Activated CD4-positive, CD25-positive, alpha-beta regulatory T cell (primary cell): ENCODE measurements at regions not wholly inside any gene's neighbourhood (a gene's known extent, or its start where the extent isn't known, plus 50 kb on each side); places are given as distances from the start of the nearest gene placed in this dataset.

ENCODE experiments used
- DNase-seq, 4 experiments: peaks; one replicate each; lab custom pipeline; 2025; lab: John Stamatoyannopoulos, UW

DNA sequence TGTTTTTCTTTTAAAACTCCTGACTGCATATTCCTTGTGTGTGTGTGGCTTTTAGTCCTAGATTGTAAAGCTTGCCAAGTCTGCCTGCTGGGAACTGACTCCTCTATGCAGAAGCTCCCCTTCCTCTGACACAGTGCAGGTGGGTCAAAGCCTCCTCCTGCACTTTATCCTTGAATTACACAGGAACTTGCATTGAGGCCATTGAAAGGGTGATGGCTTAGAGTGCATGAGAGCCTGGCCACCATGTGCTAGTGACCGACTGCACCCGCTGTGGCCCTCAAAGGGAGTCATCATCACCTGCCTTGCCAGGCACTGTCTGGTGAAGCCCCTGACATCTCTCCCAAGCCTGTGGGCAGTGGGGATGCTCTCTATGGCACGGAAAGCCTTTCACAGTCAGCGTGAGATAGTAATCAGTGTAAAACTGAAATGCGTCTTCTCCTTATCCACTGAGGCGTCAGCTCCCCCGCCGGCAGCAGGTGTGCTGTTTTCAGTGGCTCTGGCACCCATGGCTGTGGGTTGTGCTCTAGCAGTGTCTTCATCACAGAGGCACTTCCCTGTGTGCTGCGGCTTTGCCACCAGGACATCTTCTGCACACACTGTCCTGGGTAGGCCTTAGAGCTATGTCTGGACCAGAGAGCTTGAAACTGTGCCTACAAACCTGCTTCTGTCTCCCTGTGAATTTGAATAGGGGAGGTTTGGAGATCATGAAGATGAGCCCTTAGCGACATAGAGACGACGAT, 87.9 kb downstream of the THBS2 start:
- no peak for DNase-seq

- no peak for DNase-seq
Measured at GRCh38 chr6:169164986-169165385, 88.7 kb downstream of the THBS2 start.

DNA sequence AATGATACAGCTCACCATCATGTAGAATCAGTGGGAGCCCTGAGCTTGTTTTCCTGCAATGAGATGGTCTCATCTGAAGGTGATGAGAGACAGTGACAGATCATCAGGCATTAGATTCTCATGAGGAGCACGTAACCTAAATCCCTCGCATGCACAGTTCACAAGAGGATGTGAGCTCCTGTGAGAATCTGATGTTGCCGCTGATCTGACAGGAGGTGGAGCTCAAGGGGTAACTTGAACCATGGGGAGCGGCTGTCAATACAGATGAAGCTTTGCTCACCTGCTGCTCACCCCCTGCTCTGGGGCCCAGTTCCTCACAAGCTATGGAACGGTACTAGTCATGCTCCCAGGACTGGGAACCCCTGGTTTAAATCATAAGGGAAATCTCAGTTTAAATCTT, 89.2 kb downstream of the THBS2 start:
- DNase-seq, result no peak

DNA sequence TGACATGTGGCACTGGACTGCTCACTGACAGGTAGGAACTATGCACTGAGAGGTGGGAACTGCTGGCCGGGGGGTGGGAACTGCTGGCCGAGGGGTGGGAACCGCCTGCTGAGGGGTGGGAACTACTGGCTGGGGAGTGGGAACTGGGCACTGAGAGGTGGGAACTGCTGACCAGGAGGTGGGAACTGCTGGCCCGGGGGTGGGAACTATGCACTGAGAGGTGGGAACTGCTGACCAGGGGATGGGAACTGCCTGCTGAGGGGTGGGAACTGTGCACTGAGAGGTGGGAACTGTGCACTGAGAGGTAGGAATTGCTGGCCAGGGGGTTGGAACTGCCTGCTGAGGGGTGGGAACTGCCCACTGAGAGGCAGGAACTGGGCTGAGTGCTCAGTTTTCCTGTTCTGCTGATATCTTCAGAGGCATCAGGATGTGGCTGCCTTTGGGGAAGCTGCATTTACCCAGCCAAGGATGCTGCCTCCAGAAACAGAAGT, 90.2 kb downstream of the THBS2 start:
- no peak for DNase-seq

- DNase-seq, result no peak
Measured at GRCh38 chr6:169162752-169163407, 90.8 kb downstream of the THBS2 start.

DNA sequence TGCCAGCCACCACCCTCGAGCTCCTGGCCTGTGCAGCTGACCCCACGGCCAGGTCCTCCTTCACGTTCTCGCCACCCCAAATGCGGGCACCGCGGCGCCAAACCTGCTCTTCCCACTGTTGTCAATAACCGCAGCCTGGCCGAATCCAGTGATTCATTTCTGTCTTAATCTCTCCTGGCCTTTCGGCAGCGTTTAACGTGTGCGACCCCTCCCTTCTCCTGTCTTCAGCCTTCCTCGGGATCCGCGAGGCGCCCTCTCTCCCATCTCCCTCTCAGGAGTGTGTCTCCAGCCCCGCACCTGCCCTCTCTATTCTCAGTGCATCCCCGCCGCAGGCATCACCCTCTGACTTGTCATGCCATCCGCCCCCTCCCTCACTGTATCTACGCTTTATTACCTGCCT, 91.4 kb downstream of the THBS2 start:
- DNase-seq, result no peak

GRCh38 chr6:169161572-169162167, 92.0 kb downstream of the THBS2 start:
- no peak for DNase-seq

- no peak for DNase-seq
Measured at GRCh38 chr6:169160855-169161560, 92.6 kb downstream of the THBS2 start.

- no peak for DNase-seq
Measured at GRCh38 chr6:169160091-169160854, 93.4 kb downstream of the THBS2 start.

DNA sequence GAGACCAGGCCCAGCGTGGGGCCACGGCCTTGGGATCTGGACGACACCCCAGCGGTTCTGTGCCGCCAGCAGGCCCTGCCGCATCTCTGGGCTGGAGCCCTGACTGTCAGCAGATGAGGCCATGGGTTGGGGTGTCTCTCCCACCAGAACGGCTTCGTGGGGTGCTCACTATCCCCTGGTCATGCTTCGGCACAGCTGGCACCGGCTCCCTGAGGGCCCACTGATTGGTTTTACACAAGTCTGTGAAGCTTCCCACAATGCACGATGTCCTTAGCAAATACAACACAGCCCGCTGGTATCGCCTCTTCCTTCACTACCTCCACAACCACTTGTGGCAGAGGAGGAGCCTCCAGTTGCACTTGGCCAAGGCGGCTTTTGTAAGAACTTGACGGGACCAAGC, 94.3 kb downstream of the THBS2 start:
- DNase-seq, result no peak

DNA sequence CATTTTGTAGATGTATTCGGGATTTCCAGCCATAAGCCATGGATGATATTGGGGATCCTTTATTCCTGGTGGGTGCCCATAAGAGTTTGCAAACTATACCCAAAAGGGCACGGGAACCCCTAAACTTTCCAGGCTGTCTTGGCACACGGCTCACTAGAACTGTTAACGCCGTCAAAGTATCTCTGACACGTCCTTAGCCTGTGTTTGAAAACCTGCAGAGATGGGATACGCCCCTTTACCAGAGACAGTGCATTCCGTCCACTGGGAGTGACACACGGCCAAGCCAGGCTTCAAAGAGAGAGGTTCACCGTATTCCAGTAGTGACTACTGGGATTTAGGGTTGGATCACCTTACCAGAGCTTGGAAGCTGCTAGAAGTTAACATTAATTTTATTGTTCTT, 95.0 kb downstream of the THBS2 start:
- no peak for DNase-seq

DNA sequence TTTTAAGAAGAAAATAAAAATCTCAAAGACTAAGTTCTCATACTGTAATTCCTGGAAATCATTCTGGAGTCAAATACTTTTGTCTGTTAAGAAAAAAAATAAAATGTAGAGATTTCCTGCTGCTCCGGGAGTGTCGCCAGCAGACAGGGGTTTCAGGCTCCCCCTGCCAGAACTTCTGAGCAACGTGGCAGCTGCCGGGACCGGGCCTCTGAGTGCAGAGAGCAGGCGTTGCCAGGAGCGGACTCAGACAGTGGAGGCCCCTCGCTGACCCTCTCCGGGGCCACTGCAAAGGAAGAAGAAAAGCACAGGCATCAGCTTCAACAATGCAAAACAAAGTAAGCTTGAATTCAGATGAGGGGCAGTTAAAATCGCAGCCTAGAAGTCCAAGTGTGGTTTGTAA, 95.5 kb downstream of the THBS2 start:
- DNase-seq, result no peak

GRCh38 chr6:169157197-169158148, 96.2 kb downstream of the THBS2 start:
- no peak for DNase-seq

DNA sequence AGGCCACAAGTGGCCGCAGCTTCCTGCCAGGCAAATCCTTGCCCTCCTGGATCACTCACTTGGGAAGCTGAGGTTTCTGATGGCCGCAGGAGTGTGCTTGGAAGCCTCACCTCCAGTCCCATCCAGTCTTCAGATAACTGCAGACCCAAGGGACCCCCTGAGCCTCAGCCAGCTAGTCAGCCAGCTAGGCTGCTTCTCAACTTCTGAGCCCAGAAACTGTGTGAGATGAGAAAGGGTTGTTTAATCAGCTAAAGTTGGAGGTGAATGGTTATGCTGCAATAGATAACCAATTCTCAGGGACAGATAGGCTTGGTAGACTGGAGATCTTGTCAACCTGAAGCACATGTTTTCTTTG, 96.9 kb downstream of the THBS2 start:
- DNase-seq, result no peak

DNA sequence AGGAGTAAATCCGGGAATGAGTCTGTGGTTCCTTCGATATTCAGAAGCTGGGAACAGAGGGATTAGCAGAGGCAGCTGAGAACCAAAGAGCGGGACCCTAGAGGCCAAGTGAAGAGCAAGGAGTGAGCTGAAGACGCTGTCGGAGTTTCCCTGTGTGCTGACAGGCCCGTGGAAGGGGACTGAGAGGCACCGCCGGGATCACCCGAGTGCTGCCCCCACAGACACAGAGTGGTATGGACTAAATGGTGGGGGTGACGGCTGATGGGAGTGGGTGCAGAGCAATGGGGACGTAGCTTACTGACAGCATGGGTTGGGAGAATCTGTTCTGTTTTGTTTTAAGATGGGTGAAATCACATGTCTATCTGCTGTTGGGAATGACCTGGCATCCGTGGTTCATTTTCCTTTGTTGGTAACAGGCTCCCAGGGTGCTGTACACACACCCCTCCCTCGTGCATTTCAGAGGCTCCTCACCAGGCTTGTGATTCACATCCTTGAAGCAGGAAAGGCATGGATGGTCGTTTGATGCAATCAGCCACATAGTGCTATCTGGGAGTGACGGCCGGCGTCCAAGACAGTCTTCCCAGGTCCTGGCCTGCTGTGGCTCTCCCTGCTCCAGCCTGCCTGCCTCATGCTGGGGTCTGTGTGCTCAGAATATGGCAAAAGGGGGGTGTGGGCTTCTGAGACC, 97.4 kb downstream of the THBS2 start:
- DNase-seq, result no peak

DNA sequence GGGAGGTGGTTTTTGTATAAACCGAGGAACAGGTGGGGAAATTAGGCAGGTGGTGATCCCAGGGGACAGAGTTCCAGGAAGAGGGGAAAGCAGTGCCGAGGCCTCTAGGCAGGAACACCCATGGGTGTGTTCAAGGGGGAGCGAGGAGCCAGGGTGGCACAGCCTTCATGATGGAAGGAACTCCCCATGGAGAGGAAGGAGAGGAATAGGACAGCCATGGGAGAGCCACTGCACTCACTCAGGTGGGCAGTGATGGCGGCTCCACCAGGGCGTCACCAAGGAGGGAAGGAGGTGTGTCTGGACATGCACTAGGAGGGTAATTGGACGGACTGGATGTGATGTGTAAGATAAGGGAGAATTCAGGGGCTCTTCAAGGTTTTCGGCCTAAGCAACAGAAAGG, 98.2 kb downstream of the THBS2 start:
- DNase-seq, result no peak

DNA sequence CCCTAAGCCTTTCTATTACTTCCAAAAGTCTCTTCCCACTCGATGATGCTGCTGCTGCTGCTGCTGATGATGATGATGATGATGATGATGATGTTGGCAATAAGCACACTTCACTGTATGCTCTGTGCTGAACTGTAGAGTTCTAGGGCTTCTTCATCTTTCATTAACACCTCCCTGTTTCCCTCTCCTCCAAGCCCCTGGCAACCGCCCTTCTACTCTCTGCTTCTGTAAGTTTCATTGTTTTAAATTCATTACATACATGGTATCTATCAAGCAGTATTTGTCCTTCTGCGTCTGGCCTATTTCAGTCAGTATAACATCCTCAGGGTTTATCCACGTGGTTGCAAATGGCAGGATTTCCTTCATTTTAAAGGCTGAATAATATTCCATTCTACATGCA, 100.2 kb downstream of the THBS2 start:
- no peak for DNase-seq

DNA sequence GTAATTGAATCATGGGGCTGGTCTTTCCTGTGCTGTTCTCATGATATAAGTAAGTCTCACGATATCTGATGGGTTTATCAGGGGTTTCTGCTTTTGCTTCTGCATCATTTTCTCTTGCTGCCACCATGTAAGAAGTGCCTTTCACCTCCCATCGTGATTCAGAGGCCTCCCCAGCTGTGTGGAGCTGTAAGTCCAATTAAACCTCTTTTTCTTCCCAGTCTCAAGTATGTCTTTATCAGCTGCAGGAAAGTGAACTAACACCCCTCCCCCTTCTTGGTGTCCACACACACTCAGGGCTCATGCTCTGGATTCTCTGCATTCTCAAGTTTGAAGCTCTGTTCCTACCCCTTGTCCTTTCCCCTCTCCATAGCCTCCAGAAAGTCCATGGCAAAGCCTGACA, 107.1 kb downstream of the THBS2 start:
- no peak for DNase-seq

DNA sequence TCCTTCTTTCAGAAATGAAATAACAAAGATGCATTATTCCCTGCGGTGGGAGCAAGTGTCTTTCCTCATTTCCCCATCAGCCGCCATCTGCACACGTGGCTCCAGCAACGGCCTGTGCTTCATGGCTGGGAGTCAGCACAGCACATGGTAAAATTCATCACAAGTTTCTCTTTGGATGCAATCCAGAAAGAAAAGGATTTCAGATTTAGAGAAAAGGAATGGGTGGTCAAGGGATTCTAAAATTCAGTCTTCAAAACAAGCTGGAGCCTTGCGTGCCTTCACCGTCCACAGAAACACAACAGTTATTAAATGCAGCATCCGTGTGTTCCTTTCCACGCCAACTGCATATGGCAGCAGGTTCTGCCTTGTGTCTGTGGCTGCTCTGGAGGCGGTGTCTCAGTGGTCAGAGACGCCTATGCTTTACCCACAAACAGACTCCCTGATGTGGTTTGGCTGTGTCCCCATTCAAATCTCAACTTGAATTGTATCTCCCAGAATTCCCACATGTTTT, 107.6 kb downstream of the THBS2 start:
- no peak for DNase-seq

DNA sequence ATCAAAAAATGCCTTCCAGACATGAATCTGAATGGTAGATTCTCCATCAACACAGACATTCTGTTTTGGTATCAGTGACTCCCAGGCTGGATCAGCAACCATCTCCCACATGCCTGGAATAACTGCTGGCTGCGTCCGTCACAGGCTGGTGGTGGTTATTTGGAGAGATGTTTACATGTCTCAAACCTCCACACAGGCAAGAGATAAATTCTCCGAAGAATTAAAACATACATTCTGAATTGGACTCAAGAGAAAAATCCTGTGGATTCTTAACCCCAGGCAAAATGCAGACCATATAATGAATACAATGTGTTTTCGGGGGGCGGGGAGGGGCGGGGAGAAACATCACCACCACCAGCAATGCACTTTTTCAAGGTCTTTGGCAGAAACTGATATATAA, 108.2 kb downstream of the THBS2 start:
- DNase-seq, result no peak
